ENCODE measurements at regions not wholly inside any gene's neighbourhood (a gene's known extent, or its start where the extent isn't known, plus 50 kb on each side); places are given as distances from the start of the nearest gene placed in this dataset.

- Histone ChIP-seq H3K9me3 (ENCODE audit: control insufficient read depth in 4 of 4, insufficient read depth in 3 of 4, low read length in 3 of 4) (no peaks in the 10 kb centered on the region), H3K9ac (ENCODE audit: insufficient read depth in 1 of 2, low read length in 2 of 2) (no peak overlapping the region), H3K27me3 (ENCODE audit: control insufficient read depth in 3 of 3, insufficient read depth in 3 of 3, low read length in 2 of 3) (no peaks in the 10 kb centered on the region), H3K4me1 (ENCODE audit: control insufficient read depth in 5 of 5, insufficient read depth in 5 of 5, low read length in 5 of 5) (no peaks in the 10 kb centered on the region), H3K4me3 (no peak overlapping the region), H3K27ac (ENCODE audit: low read depth in 1 of 2, low read length in 1 of 2) (no peak overlapping the region), H3K36me3 (ENCODE audit: control insufficient read depth in 4 of 4, insufficient read depth in 4 of 4, low read length in 4 of 4) (no peaks in the 10 kb centered on the region)
- TF ChIP-seq, protein P1, sequence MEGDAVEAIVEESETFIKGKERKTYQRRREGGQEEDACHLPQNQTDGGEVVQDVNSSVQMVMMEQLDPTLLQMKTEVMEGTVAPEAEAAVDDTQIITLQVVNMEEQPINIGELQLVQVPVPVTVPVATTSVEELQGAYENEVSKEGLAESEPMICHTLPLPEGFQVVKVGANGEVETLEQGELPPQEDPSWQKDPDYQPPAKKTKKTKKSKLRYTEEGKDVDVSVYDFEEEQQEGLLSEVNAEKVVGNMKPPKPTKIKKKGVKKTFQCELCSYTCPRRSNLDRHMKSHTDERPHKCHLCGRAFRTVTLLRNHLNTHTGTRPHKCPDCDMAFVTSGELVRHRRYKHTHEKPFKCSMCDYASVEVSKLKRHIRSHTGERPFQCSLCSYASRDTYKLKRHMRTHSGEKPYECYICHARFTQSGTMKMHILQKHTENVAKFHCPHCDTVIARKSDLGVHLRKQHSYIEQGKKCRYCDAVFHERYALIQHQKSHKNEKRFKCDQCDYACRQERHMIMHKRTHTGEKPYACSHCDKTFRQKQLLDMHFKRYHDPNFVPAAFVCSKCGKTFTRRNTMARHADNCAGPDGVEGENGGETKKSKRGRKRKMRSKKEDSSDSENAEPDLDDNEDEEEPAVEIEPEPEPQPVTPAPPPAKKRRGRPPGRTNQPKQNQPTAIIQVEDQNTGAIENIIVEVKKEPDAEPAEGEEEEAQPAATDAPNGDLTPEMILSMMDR (IDR thresholded peaks at IDR 0.05; ENCODE audit: control extremely low read depth, extremely low read depth) = no peak
- DNase-seq (no peak), ATAC-seq (ENCODE audit: insufficient read depth, low FRiP score) (no peak)
These were observed 1154.8 kb downstream of the NSUN3 start for GRCh38 chr3:95217661-95218060.

GRCh38 chr3:95218484-95218883 is 1155.6 kb downstream of the NSUN3 start:
- no peaks in the 10 kb centered on the region for H3K36me3 ChIP-seq (ENCODE audit: control insufficient read depth in 4 of 4, insufficient read depth in 4 of 4, low read length in 4 of 4)
- no peak for DNase-seq
- H3K9ac ChIP-seq (ENCODE audit: insufficient read depth in 1 of 2, low read length in 2 of 2) = no peak overlapping the region
- TF ChIP-seq, protein P1 (IDR thresholded peaks at IDR 0.05; ENCODE audit: control extremely low read depth, extremely low read depth) = no peak
- no peaks in the 10 kb centered on the region for H3K4me1 ChIP-seq (ENCODE audit: control insufficient read depth in 5 of 5, insufficient read depth in 5 of 5, low read length in 5 of 5)
- H3K27ac ChIP-seq (ENCODE audit: low read depth in 1 of 2, low read length in 1 of 2) = no peak overlapping the region
- no peak overlapping the region for H3K4me3 ChIP-seq
- no peaks in the 10 kb centered on the region for H3K27me3 ChIP-seq (ENCODE audit: control insufficient read depth in 3 of 3, insufficient read depth in 3 of 3, low read length in 2 of 3)
- H3K9me3 ChIP-seq (ENCODE audit: control insufficient read depth in 4 of 4, insufficient read depth in 3 of 4, low read length in 3 of 4) = no peaks in the 10 kb centered on the region
- 42 to 48% methylated on average over 1 of the region's 1 CpG for WGBS, 2 donors
- ATAC-seq (ENCODE audit: insufficient read depth, low FRiP score) = no peak

DNA sequence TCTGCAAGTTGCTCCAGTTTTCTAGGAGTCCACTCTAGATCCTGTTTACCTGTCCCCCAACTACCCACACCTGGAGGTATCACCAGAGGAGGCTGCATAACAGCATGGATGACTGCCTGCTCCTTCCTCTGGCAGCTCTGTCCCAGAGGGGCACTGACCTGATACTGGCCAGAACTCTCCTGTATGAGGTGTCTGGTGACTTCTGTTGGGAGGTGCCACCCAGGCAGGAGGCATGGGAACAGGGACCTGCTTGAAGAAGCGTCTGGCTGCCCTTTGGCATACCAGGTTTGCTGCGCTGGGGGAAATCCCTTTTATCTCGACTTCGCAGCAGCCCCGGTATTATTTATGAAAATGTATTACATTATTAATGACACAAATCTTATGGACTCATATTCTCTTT is 1163.6 kb downstream of the NSUN3 start:
- TF ChIP-seq, protein P1 (IDR thresholded peaks at IDR 0.05; ENCODE audit: control extremely low read depth, extremely low read depth) = no peak
- no peak overlapping the region for H3K4me3 ChIP-seq
- no peak for ATAC-seq (ENCODE audit: insufficient read depth, low FRiP score)
- peaks cover 0 to 3% (median 0%) of the 10 kb centered on the region in 4 donors for H3K9me3 ChIP-seq (ENCODE audit: control insufficient read depth in 4 of 4, insufficient read depth in 3 of 4, low read length in 3 of 4)
- no peak overlapping the region for H3K27ac ChIP-seq (ENCODE audit: low read depth in 1 of 2, low read length in 1 of 2)
- H3K36me3 ChIP-seq (ENCODE audit: control insufficient read depth in 4 of 4, insufficient read depth in 4 of 4, low read length in 4 of 4) = no peaks in the 10 kb centered on the region
- no peak for DNase-seq
- WGBS, 2 donors = 71 to 87% methylated on average over 5 of the region's 5 CpGs
- no peaks in the 10 kb centered on the region for H3K27me3 ChIP-seq (ENCODE audit: control insufficient read depth in 3 of 3, insufficient read depth in 3 of 3, low read length in 2 of 3)
- H3K9ac ChIP-seq (ENCODE audit: insufficient read depth in 1 of 2, low read length in 2 of 2) = no peak overlapping the region
- no peaks in the 10 kb centered on the region for H3K4me1 ChIP-seq (ENCODE audit: control insufficient read depth in 5 of 5, insufficient read depth in 5 of 5, low read length in 5 of 5)

DNA sequence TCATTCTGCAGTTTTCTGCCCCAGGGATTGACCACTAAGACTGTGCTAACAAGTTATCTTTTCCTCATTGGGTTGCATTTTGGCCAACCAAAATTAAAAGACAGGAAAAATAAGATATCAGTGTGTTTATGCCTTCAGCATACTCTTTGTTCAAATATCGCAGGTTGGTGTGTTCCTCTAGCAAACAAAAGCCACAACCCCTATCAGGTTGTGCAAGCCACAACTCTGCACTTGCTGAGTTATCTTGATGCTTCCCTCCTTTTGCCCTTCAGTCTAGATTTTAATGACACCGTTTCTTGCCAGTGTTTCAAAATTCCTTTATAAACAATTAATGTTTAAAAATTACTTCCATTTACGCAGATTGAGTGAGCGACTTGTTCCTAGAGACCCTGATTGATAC is 1164.2 kb downstream of the NSUN3 start:
- no peak overlapping the region for H3K27ac ChIP-seq (ENCODE audit: low read depth in 1 of 2, low read length in 1 of 2)
- H3K4me1 ChIP-seq (ENCODE audit: control insufficient read depth in 5 of 5, insufficient read depth in 5 of 5, low read length in 5 of 5) = no peaks in the 10 kb centered on the region
- peaks cover 0 to 3% (median 0%) of the 10 kb centered on the region in 4 donors for H3K9me3 ChIP-seq (ENCODE audit: control insufficient read depth in 4 of 4, insufficient read depth in 3 of 4, low read length in 3 of 4)
- WGBS, 2 donors = 87 to 89% methylated on average over 4 of the region's 4 CpGs
- TF ChIP-seq, protein P1 (IDR thresholded peaks at IDR 0.05; ENCODE audit: control extremely low read depth, extremely low read depth) = no peak
- DNase-seq (no peak), ATAC-seq (ENCODE audit: insufficient read depth, low FRiP score) (no peak)
- no peaks in the 10 kb centered on the region for H3K36me3 ChIP-seq (ENCODE audit: control insufficient read depth in 4 of 4, insufficient read depth in 4 of 4, low read length in 4 of 4)
- no peak overlapping the region for H3K4me3 ChIP-seq
- no peaks in the 10 kb centered on the region for H3K27me3 ChIP-seq (ENCODE audit: control insufficient read depth in 3 of 3, insufficient read depth in 3 of 3, low read length in 2 of 3)
- no peak overlapping the region for H3K9ac ChIP-seq (ENCODE audit: insufficient read depth in 1 of 2, low read length in 2 of 2)
